Kidney epithelial cell (primary cell): ENCODE measurements at regions not wholly inside any gene's neighbourhood (a gene's known extent, or its start where the extent isn't known, plus 50 kb on each side); places are given as distances from the start of the nearest gene placed in this dataset.
A peak's percentile ranks its signal among the peaks of the same experiment; 100 is the strongest.

Source experiments
- DNase-seq: peaks from one replicate; pipeline ENCODE4 v3.0.0-alpha.2; 2010; ENCODE audit warnings: low read depth
- H3K27me3 ChIP-seq: 2 replicates; pipeline ENCODE4 v1.6.0; 2011; ENCODE audit warnings: low read length; ENCODE audit not compliant: control insufficient read depth, insufficient read depth
- H3K36me3 ChIP-seq: 2 replicates; pipeline ENCODE4 v1.5.1; 2011; ENCODE audit warnings: low read length; ENCODE audit not compliant: control insufficient read depth, insufficient read depth
- H3K4me3 ChIP-seq: 2 replicates; pipeline ENCODE4 v1.5.1; 2011; ENCODE audit warnings: low read depth, mild to moderate bottlenecking, control low read depth, low read length
- CTCF ChIP-seq: IDR thresholded peaks from 2 replicates; pipeline ENCODE4 v1.5.1; 2011; ENCODE audit warnings: mild to moderate bottlenecking, moderate library complexity, low read length, control low read depth, inconsistent platforms; ENCODE audit not compliant: insufficient read depth, poor library complexity, severe bottlenecking

DNA sequence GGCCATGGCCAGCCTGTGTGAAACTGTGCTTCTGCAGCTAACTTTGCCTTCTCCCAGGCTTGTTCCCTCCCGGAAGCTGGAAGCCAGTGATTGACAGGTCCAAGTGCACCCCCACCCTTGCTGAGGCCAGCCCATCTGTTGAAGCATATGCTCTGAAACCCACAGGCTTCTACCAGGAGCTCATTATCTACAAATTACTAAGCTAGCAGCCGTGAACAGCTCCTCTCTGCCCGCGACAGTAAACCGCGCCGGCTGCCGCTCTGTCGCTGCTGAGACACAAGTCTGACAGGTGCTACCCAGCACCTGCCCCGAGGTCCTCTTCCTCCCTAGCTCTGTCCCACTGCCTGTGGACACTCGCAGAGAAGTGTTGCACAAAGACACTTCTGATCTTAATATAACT, 490.9 kb downstream of the GADD45G start:
- peaks cover 14% of the 10 kb centered on the region for H3K27me3 ChIP-seq
- no peak for DNase-seq

GRCh38 chr9:90097237-90097636, 492.4 kb downstream of the GADD45G start:
- no peak for DNase-seq
- Histone ChIP-seq H3K27me3 (peaks cover 14% of the 10 kb centered on the region), H3K36me3 (no peaks in the 10 kb centered on the region), H3K4me3 (no peak overlapping the region)
- TF ChIP-seq CTCF: no peak

More for the DNA sequence above, 490.9 kb downstream of the GADD45G start:
- Histone ChIP-seq H3K36me3 (no peaks in the 10 kb centered on the region), H3K4me3 (no peak overlapping the region)
- TF ChIP-seq CTCF: no peak

GRCh38 chr9:90098408-90098807, 493.6 kb downstream of the GADD45G start:
- no peak for TF ChIP-seq CTCF
- H3K4me3 ChIP-seq: no peak overlapping the region
- H3K36me3 ChIP-seq: no peaks in the 10 kb centered on the region
- peaks cover 14% of the 10 kb centered on the region for H3K27me3 ChIP-seq
- DNase-seq: no peak

- TF ChIP-seq CTCF: peak; percentile 56
- no peak for DNase-seq
- Histone ChIP-seq H3K4me3 (no peak overlapping the region), H3K27me3 (peaks cover 14% of the 10 kb centered on the region), H3K36me3 (no peaks in the 10 kb centered on the region)
Observed at GRCh38 chr9:90099262-90099963, 494.6 kb downstream of the GADD45G start.

DNA sequence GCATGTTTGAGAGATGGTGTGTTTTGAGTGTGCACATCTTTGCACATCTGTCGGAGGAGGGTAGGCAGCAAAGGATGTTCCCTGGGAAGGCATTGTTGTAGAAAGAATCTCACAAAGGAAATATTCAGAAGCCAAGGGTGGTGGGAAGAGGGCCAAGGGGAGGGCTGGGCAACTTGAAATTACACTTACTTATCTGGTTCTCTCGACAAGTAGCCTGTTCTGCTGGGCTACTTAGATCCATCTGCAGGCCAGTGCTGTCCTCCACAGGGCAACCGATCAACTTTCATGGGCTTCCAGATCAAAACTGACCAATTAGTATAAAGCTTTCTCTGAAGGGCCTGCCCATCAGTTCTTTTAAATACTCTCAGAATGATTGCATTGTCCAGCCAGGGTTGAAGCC, 495.2 kb downstream of the GADD45G start:
- no peak for TF ChIP-seq CTCF
- Histone ChIP-seq H3K27me3 (peaks cover 14% of the 10 kb centered on the region), H3K4me3 (no peak overlapping the region), H3K36me3 (no peaks in the 10 kb centered on the region)
- no peak for DNase-seq

- peak; percentile 74 for DNase-seq
- peak; percentile 85 for TF ChIP-seq CTCF
- Histone ChIP-seq H3K27me3 (no peaks in the 10 kb centered on the region), H3K36me3 (no peaks in the 10 kb centered on the region), H3K4me3 (no peak overlapping the region)
Observed at GRCh38 chr9:90102292-90102901, 497.6 kb downstream of the GADD45G start.
